Renal cortical epithelial cell (primary cell): ENCODE measurements at regions not wholly inside any gene's neighbourhood (a gene's known extent, or its start where the extent isn't known, plus 50 kb on each side); places are given as distances from the start of the nearest gene placed in this dataset.
"Not testable (repeated sequence)": the region's sequence is repeated elsewhere in the genome, so short reads cannot be mapped to it uniquely, and the experiment has no call there.

Experiments used
- DNase-seq: peaks from one replicate; pipeline ENCODE4 v3.0.0-alpha.2; 2011; ENCODE audit warnings: low read depth

DNA sequence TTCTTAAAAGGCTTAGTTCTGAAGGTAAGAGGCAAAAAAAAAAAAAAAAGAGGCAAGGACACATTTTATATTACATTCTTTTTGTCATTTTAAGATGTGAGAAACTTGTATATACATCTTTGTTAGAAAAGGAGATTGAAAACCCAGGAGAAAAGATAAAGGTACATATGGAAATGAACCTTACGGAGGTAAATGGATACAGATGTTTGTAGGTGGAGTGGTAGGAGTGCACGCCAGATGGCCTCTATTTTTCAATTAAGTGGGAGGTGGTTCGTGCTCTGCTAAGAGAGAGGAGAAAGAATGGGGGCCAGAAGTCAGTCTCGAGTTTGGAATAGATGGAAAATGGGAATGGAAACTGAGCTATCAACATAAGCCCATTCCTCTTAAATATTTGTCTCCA is 622.5 kb upstream of the GHITM start:
- DNase-seq: no peak

DNA sequence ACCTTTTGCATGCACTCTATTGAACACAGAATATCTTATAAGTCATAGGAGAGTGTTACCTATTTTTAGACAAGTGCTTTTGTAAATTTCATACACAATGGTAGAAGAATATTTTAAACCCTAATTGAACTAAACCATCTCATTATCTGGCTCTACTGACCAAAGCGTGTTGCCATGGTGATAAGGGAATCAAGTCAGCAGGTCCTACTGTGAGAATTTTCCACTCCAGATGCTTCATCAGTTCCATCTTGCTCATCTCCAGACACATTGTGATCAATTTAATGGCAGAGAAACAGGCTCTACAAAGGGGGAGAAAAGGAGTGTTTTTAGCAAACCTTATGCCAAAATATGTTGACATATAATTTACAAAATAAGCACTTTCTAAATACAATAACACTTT is 621.9 kb upstream of the GHITM start:
- no peak for DNase-seq

DNA sequence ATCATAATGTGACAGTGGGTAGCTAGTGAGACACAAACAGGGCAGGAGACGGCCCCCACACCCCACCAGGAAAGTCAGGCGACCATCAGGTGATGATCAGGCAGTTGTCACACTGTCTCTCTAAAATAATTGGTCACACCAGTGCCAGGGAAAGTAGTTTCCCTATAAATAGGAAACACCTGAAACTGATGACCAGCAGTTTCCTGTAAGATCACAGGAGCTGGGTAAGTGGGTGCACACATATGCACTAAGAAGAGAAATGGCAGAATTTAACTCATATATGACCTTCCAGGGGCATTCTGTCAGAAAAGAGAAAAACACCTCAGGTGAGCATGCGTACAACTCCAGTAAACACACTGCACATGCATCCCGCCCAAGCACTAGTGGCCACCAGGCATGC is 620.5 kb upstream of the GHITM start:
- DNase-seq: no peak

DNA sequence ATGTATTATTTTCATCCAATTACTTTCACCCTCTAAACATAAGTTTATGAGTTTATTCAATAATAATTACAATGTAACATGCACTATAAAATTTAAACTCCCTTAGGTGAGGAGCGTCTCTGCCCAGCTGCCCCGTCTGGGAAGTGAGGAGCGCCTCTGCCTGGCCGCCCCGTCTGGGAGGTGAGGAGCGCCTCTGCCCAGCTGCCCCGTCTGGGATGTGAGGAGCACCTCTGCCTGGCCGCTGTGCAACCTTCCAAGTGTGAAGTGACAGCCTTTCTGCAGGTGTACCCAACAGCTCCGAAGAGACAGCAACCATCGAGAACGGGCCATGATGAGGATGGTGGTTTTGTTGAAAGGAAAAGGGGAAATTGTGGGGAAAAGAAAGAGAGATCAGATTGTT is 618.9 kb upstream of the GHITM start:
- DNase-seq: not testable (repeated sequence)

DNA sequence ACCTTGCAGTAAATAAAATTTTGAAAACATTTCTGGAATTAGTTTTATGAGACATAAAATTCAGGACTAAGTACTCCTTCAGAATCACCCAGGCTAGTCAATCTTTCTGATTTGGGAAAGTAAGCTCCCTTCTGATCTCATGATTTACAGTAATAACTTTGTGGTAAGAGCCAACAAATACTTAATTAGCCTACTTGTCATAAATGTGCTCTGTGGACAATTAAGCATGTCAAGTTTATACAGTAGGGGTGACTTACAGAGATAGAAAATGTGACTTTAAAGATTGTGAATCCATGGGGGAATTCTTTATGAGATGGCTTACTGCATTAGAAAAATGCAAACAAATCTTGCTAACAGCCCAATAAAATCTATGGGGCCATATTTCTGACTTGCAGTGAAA is 616.9 kb upstream of the GHITM start:
- DNase-seq: no peak

DNA sequence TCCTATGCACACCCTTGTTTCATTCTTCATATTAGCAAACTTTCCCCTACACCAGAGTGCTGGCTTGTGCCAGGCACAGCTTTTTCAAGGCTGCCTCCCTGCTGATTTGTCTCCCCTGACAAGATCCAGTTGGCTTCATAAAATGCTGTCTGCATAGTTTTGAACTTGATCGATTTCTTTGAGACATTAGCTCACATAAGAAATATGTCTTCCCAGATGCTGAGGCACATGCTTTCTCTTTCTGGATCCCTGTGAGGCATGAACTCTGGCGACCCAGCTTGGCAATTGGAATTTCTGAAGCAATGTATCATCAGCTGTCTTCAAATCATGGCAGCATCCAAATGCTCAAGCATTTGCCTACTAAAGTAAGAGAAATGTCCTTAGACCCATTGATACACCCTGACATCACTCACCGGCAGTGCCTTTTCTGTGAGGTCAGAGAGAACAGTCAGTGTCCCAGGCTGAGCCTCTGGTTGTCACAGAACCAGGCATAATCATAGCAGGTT is 616.4 kb upstream of the GHITM start:
- peak; percentile 4 for DNase-seq

DNA sequence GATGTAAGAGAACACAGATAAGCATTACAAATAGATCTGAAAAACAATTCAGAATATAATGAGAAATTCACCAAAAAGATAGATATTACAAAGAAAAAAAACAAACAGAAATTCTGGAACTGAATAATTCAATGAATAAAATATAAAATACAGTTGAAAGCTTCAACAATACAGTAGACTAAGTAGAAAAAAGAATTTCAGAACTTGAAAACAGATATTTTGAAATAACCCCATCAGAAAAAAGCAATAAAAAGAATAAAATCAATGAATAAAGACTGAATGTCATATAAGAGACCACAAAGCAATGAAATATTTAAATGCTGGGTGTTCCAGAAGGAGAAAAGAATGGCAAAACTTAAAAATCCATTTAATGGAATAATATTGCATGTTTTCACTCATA is 611.4 kb upstream of the GHITM start:
- no peak for DNase-seq

DNA sequence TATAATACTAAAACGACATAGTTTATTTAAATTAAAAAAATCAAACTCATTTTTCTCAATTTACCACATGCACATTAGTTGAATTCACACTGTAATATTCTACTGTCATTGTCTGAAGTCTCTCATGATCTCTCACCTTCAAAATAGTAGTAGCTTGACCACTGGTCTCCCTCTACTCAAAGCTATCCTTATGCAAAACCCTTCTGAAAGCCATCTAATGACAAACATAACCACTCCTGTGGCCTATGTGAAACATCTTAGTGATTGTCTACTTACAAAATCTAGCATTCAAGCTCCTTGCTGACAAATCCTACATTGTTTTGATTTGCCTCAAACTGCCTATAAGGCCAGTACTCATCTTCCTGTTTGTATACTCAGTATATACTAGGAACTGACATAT is 606.0 kb upstream of the GHITM start:
- no peak for DNase-seq

DNA sequence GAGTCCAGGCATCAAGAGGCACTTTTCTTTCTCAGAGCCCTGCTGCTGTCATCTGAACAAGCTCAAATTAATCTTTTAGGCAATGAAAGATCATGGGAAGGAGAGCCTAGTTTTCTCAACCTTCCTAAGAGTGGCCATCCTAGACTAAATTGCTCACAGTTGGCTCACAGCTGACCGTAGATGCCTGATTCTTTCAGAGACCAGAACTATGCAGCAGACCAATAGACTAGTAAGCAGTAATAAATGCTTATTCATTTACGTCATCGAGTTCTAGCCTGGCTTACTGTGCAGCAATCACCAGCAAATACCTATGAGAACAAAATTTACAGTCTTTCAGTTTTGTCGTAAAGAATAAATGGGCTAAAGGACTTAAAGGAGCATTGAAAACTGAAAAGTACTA is 602.9 kb upstream of the GHITM start:
- DNase-seq: no peak

DNA sequence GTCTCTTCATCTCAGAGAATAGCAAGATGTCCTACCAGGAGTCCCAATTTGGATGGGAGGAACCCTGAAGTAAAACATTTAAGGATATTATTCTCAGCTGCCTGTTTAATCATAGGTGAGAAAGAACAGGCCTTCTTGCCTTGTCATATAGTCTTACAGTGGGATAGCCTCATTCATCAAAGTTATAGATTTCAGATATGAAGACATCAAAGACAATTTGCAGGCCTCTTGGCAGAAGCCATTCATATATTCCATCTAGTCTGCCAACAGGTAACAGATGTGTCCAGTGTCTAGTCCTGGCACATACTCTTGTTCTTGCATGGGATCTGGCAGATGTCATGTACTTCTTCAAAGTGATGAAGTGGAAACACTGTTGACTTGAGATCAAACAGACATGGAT is 601.3 kb upstream of the GHITM start:
- DNase-seq: no peak

DNA sequence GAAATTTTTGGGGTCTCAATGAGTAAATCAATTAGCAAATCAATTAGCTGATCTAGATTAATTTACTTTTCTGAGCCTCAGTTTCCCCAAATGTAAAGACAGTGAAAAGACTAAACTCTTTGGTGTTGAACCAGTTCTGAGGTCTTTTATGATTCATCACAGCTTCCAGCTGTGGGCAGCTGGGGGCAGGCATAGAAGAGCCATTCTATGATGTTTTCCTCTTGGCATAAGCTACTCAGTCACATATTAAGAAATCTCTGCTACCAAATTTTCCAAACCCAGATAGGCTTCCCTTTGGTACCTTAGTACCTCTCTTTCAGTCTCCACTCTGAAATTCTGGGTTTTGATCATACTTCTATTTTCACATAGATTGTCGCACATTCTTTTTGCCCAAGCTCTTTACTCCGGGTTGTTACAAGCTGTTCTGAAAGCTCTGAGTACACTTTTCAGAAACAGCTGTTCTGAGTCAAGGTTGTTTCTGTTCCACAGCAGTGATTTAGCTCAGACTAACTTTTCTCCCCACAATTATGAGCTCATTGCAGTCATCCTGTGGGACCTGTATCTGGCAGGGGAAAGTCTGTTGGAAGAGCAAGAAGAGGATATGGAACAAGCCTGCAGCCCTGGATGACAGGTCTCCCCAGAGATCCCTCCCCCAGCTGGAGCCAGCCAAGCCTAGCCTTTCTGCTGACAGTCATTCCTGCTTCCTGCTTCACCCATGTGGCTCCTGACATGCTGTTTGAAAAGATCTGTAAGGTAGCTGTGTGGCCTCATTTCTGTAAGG is 599.6 kb upstream of the GHITM start:
- peak; percentile 28 for DNase-seq

DNA sequence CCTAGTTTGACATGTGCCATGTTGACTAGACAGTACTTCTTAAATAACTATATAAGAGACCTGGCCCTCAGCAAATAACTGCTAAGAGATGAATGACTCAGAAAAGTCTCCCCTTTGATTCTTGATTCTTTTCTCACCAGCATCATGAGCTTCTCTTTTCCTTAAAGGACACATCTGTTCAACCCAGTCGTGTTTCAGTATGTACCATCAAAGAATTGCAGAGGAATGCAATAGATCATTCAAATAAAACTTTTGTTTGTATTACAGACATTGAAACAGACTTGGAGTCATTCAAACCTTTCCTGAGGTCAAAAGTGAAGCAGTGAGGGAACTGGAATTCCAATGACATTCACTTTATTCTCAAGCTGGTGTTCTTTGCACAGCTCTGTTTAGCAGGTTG is 598.3 kb upstream of the GHITM start:
- DNase-seq: no peak

DNA sequence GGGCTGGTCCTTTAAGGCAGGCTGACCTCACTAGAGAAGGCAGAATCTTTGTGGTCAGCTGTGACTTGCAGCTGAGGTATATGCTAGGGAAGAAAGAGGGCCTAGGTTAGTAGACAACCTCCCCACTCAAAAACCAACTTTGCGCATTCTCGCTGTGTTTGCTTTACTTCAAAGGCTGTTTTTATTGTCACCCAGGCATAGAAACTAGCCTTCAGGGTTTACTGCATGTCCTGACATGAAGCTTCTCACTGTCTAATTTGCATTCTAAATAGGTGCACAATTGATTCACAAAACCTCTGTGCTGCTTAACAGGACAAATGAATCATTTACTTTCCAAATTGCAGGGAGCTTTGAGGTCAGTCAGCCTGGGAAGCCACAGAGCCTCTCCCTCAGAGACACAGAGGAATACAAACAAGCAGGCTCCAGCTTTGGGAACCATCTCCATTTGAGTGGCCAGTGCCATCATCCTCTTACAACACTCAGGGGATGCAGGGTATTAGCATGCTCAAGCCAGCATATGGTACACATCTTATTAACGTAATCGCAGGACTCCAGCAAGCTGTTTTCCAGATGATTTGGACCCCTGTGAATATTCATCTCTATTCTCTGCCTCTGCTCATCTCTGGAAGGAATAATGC is 596.4 kb upstream of the GHITM start:
- peak; percentile 36 for DNase-seq

DNA sequence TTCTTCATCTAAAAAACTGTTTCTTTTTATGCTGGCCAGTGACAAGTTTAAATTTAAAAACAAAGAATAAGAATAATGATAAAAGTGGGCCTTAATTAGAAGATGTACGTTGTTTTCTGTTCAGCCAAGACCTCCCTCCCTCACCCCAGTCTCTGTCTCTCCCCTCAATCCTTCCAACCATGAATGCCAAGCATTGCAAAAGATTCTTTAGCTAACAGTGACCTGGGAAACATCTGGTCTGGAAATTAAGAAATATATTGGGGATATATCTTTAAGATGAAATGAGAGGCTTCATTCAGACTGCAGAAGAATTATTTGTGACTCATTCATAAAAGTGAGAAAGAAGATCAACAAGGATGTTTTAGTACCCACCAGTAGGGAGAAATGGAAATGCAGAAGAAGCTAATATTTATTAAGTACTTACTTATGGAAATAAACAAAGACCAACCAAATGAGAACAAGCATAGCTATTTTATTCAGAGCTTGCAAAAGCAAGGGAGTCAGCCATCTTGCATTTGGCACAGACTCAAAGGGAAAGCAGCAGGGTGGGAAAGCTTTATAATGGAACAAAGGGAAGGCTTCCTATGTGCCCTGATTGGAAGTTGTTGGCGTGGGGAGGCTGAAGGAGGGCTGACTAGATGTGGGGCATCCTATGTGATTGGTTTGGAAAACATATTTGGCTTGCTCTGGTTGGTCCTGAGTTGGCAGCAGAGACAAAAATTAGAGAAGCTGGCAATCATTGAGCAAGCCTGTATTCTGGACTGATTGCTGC is 595.4 kb upstream of the GHITM start:
- DNase-seq: no peak

DNA sequence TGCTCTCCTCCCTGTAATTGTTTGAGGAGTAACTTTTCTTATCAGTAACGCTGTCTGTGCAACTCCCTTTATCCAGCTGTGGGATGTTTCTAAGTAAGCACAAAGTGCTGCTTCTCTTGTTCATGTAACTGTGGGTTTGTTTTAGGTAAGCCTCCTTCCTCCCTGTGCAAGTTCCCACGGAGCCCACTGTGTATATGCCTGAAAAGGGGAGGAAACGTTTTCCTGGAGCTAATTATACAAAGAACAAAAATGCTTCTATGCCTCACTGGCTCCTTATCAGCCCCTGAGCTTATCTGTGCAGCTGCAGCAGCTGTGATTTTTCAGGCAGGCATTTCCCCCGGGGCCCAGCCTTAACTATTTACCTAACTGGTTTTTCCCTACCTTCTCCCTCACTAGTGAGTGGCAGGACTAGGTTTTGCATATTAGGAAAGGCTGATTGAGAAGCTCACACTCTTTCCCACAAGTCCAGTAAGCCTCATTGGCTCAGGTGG is 593.4 kb upstream of the GHITM start:
- DNase-seq: no peak

DNA sequence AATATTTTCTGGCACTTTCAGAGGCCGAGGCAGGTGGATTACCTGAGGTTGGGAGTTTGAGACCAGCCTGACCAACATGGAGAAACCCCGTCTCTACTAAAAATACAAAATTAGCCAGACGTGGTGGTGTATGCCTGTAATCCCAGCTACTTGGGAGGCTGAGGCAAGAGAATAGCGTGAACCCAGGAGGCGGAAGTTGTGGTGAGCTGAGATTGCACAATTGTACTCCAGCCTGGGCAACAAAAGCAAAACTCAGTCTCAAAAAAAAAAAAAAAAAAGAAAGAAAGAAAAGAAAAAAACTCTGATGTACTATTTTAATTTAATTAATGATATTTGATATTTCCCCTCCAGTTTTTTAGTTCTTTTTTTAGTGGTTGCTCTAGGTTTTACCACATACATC is 588.1 kb upstream of the GHITM start:
- not testable (repeated sequence) for DNase-seq

DNA sequence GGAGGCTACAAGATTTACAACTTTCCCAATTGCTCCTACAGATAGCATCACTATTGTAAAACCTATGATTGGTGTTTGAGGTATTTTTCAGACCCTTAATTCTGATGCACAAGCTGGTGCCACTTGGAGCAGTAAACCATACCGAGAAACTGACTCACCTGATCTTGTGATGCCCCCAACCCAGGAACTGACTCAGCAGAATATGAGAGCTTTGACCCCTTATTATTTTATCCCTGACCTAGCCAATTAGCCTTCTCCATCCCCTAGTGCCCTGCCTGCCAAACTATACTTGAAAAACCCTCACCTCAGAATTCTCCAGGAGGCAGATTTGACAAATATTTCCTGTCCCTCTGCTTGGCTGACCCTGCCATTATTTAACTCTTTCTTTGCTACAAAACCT is 585.9 kb upstream of the GHITM start:
- DNase-seq: peak; percentile 15

DNA sequence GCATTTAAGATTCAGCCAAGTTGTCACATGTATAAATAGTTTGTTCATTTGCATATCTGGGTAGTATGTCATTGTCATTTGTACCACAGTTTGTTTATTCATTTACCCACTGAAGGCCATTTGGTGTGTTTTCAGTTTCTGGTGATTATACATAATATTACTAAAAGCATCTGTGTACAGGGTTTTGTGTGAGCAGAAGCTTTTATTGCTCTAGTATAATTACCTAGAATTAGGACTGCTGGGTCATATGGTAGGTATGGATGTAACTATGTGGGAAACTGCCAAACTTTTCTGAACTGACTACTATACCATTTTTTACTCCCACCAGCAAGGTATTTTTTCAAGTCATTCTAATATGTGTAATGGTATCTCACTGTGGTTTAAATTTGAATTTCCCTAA is 584.0 kb upstream of the GHITM start:
- DNase-seq: no peak

DNA sequence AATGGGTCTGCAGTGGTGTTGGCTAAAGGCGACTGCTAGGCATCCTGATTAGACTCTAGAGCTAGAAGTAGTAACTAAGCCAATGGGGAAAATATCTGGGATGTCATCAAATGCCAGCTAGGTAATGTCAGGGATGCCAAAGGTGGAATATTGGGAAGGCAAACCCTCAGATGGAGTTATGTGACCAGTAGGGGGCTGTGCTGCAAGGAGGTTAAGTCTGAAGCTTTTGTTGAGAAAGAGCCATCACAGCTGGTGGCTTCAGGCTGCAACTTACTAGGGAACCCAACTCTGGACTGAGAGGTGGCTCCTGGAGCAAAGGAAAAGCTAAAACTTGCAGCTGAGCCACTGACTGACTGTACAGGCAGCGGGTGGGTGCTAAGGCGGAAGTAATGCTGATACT is 576.9 kb upstream of the GHITM start:
- no peak for DNase-seq

DNA sequence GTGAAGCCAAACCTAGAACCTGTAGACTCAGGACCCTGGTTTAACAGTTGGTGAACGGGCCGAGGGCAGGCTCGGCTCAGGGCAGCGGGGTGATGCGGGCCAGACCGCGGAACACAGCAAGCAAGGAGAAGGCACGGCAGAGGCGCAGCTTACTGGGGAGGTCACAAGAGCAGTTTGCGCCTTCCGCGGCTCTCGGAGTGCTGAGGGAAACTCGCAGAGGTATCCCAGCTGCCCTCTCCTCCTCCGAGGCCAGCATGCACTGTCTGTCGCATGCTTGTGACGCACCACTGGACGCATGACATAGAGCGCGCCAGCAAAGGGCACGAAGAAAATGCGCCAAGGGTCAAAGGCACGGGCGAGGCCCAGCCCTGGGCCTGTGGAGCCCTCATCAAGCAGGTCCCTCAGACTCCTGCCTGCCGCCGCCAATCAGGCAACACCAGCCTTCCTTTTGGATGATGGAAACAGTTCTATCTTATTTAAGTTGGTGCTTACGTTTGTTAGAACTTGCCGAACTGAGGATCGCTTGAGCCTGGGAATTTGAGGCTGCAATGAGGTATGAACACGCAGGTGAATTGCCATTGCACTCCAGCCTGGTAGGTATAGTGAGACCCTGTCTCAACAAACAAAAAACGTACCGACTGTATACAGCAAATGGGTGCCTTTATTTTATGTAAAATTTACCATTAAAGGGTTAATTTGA is 574.3 kb upstream of the GHITM start:
- no peak for DNase-seq

DNA sequence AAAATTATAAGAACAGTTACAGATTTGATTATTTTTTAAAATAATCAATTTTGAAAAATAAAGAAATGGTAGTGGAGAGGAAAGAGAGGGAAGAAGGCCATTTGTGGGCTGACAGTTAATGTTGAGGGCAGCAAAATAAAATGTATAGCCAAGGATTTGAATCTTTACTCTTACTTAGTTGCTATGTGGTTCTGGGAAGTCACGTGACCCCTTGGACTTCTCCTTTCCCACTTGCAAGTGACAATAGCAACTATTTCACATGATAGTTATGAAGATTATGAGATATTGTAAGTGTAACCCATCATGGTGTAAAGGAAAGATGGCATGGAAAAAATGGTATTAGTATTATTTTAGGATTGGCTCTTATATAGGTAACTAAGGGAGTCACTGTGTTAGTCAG is 567.3 kb upstream of the GHITM start:
- DNase-seq: no peak

DNA sequence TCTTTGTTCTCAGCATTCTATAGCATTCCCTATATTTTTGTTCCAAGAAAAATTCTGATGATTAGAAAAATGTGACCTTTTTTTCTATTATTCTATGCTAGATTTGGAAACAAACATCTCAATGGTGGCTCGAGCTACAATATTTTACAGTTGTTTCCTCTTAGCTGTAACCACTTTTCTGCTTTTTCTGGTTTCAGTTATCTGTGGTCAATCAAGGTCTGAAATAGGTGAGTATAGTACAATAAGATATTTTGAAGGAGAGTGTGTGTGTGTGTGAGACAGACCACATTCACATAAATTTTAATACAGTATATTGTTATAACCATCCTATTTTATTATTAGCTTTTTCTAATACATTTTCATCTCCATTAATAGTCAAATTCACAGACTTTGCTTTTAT is 564.5 kb upstream of the GHITM start:
- DNase-seq: no peak
